ENCODE measurements at regions not wholly inside any gene's neighbourhood (a gene's known extent, or its start where the extent isn't known, plus 50 kb on each side); places are given as distances from the start of the nearest gene placed in this dataset.

GRCh38 chr4:104942990-104943743 lies 203.5 kb upstream of the TET2 start:
- no peak for TF ChIP-seq RAD21 (conservative IDR thresholded peaks at IDR 0.05 in 1 of 2, IDR thresholded peaks at IDR 0.05 in 1 of 2)
- no peak for TF ChIP-seq RCOR1 (IDR thresholded peaks at IDR 0.05; ENCODE audit: low read depth, low read length)
- no peak for TF ChIP-seq CEBPB (IDR thresholded peaks at IDR 0.05)

Data from A549 (cell line).